RWPE2 (cell line): ENCODE measurements at regions not wholly inside any gene's neighbourhood (a gene's known extent, or its start where the extent isn't known, plus 50 kb on each side); places are given as distances from the start of the nearest gene placed in this dataset.

Source experiments
- ATAC-seq: fragments of 200-7000 bp; cut with Tn5 transposase; 3 replicates; pipeline ENCODE4 v1.9.1; 2021; ENCODE audit warnings: low read depth
- DNase-seq: peaks from one replicate; pipeline ENCODE4 v3.0.0-alpha.2; 2020; ENCODE audit warnings: low spot score
- H3K27ac ChIP-seq: fragments of 450-650 bp; 2 replicates; pipeline ENCODE4 v1.5.1; 2017; ENCODE audit warnings: mild to moderate bottlenecking; ENCODE audit not compliant: poor library complexity, severe bottlenecking
- H3K27me3 ChIP-seq: fragments of 250-450 bp; sonication (Bioruptor Pico); 2 replicates; pipeline ENCODE4 v1.5.1; 2021; ENCODE audit warnings: mild to moderate bottlenecking, moderate library complexity; ENCODE audit not compliant: insufficient read depth, poor library complexity, severe bottlenecking
- H3K36me3 ChIP-seq: fragments of 250-450 bp; sonication (Bioruptor Pico); 2 replicates; pipeline ENCODE4 v1.5.1; 2020; ENCODE audit warnings: low read depth, mild to moderate bottlenecking, moderate library complexity
- H3K4me1 ChIP-seq: fragments of 250-450 bp; sonication (Bioruptor Pico); 2 replicates; pipeline ENCODE4 v1.5.1; 2021; ENCODE audit warnings: mild to moderate bottlenecking, moderate library complexity; ENCODE audit not compliant: insufficient read depth, poor library complexity, severe bottlenecking
- H3K4me3 ChIP-seq: fragments of 250-450 bp; sonication (Bioruptor Pico); 2 replicates; pipeline ENCODE4 v1.5.1; 2021; ENCODE audit warnings: mild to moderate bottlenecking, moderate library complexity; ENCODE audit not compliant: severe bottlenecking
- H3K9me3 ChIP-seq: fragments of 250-450 bp; sonication (Bioruptor Pico); 2 replicates; pipeline ENCODE4 v1.5.1; 2021; ENCODE audit warnings: mild to moderate bottlenecking, moderate library complexity; ENCODE audit not compliant: severe bottlenecking
- TF ChIP-seq, protein P1 (sequence below): fragments of 450-650 bp; IDR thresholded peaks from one replicate; pipeline ENCODE4 v1.5.1; 2017; ENCODE audit warnings: mild to moderate bottlenecking, moderate library complexity; ENCODE audit not compliant: poor library complexity, severe bottlenecking

DNA sequence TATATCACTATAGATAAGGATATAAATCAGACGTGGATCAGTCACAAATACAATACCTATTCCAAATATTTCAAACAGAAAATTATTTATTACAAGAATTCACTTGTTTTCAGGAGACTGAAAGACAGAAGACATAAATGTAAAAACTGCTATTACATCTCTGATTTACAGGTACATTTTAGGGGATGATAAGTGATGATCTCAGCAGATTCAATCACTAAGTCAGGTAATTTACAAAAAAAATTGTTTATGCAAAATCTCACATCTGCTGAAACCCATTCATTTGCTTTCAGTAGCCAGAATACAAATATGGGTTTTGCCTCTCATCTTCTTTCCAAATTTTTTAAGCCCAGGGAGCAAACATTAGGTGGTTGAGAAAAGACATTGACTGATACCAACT, 1648.4 kb upstream of the RAG2 start:
- Histone ChIP-seq H3K27ac (no peak overlapping the region), H3K27me3 (no peaks in the 10 kb centered on the region), H3K4me3 (no peak overlapping the region), H3K4me1 (no peaks in the 10 kb centered on the region), H3K9me3 (no peaks in the 10 kb centered on the region), H3K36me3 (no peaks in the 10 kb centered on the region)
- no peak for DNase-seq
- TF ChIP-seq, protein P1, sequence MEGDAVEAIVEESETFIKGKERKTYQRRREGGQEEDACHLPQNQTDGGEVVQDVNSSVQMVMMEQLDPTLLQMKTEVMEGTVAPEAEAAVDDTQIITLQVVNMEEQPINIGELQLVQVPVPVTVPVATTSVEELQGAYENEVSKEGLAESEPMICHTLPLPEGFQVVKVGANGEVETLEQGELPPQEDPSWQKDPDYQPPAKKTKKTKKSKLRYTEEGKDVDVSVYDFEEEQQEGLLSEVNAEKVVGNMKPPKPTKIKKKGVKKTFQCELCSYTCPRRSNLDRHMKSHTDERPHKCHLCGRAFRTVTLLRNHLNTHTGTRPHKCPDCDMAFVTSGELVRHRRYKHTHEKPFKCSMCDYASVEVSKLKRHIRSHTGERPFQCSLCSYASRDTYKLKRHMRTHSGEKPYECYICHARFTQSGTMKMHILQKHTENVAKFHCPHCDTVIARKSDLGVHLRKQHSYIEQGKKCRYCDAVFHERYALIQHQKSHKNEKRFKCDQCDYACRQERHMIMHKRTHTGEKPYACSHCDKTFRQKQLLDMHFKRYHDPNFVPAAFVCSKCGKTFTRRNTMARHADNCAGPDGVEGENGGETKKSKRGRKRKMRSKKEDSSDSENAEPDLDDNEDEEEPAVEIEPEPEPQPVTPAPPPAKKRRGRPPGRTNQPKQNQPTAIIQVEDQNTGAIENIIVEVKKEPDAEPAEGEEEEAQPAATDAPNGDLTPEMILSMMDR = no peak
- ATAC-seq = no peak

DNA sequence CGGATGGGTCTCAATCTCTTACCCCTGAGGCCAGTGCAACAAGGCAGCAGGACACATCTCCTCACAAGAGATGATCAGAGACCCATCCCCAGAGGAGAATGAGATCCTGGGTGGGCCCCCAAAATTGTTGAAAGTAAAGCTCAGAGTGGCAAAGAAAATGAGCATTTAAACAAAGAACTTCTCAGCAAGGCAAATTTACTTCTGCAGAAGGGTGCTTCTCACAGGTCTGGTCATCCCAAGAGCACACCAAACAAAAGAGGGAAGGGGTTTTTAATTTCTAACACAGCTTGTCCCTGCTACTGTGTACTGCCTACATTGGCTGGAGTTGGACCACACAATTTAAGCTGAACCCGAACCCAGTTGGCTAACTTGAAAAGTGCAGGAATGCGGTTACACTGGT, 1628.6 kb upstream of the RAG2 start:
- no peak overlapping the region for H3K27ac ChIP-seq
- no peaks in the 10 kb centered on the region for H3K36me3 ChIP-seq
- H3K9me3 ChIP-seq = peaks cover 4% of the 10 kb centered on the region
- H3K4me3 ChIP-seq = no peak overlapping the region
- H3K4me1 ChIP-seq = no peaks in the 10 kb centered on the region
- no peak for DNase-seq
- no peaks in the 10 kb centered on the region for H3K27me3 ChIP-seq
- TF ChIP-seq, protein P1 = no peak
- no peak for ATAC-seq

DNA sequence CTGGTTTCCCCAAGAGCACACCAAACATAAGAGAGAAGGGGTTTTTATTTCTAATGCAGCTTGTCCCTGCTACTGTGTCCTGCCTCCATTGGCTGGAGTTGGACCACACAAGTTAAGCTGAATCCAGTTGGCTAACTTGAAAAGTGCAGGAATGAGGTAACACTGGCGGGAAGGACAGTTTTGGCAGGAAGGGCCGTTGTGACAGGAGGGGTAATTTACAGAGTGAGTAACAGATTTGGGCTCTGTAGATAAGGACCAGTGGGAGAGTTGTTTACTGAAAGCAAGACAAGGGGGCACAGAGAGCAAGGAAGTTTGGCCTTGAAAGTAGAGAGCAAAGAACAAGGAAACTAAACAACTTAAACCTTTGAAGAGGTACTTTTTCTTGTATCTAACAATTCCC, 1623.3 kb upstream of the RAG2 start:
- TF ChIP-seq, protein P1 = no peak
- DNase-seq = no peak
- H3K9me3 ChIP-seq = peaks cover under 1% of the 10 kb centered on the region

DNA sequence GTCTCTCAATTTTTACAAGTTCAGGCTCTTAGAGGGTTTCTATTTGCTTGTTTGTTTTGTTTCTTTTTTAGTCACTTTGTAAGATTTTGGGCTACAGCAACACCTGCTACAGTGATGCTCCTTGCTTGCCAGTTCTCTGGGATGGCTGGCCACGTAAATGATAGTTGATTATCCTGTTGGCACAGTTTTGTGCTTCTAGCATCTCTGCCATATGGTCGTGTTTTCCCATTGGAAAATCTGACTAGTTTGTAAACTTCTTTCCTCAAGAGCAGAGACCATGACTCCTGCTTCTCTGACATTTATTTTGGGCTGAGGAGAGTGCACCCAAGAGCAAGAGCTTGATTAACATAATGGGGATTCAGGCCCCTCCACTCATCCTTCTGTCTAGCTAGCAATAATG, 1621.6 kb upstream of the RAG2 start:
- Histone ChIP-seq H3K4me1 (no peaks in the 10 kb centered on the region), H3K4me3 (no peak overlapping the region), H3K36me3 (no peaks in the 10 kb centered on the region), H3K27ac (no peak overlapping the region), H3K9me3 (no peaks in the 10 kb centered on the region), H3K27me3 (no peaks in the 10 kb centered on the region)
- no peak for ATAC-seq
- TF ChIP-seq, protein P1 = no peak
- DNase-seq = no peak

More for the DNA sequence above, 1623.3 kb upstream of the RAG2 start:
- no peaks in the 10 kb centered on the region for H3K27me3 ChIP-seq
- ATAC-seq = no peak
- H3K4me3 ChIP-seq = no peak overlapping the region
- H3K4me1 ChIP-seq = no peaks in the 10 kb centered on the region
- H3K36me3 ChIP-seq = no peaks in the 10 kb centered on the region
- no peak overlapping the region for H3K27ac ChIP-seq

DNA sequence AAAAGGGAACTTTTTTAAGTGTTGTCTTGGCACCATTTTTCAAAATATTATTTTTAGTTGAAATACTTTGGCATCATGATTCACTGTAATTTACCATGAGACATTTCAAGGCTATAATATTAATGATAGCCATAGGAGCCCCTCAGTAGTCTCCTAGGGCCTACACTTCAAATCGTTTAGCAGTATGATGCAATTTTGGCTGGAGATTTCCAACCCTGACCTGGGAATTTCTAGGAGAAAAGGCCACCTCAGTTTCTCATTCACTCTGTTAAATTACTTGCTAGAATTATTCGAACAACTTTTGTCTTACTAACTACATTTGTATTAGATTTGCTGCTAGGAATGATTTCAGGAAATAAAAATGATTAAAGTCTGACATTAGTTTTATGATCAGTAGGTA, 1610.9 kb upstream of the RAG2 start:
- no peaks in the 10 kb centered on the region for H3K4me1 ChIP-seq
- H3K9me3 ChIP-seq = no peaks in the 10 kb centered on the region
- no peak for ATAC-seq
- no peaks in the 10 kb centered on the region for H3K27me3 ChIP-seq
- no peak for DNase-seq
- H3K36me3 ChIP-seq = no peaks in the 10 kb centered on the region
- no peak overlapping the region for H3K27ac ChIP-seq
- TF ChIP-seq, protein P1 = no peak
- no peak overlapping the region for H3K4me3 ChIP-seq
